NCI-H526 treated with DMSO at 0.1 percent for 48 hours (cell line): ENCODE measurements at regions not wholly inside any gene's neighbourhood (a gene's known extent, or its start where the extent isn't known, plus 50 kb on each side); places are given as distances from the start of the nearest gene placed in this dataset.
A peak's percentile ranks its signal among the peaks of the same experiment; 100 is the strongest.

Source experiments
- DNase-seq: peaks from one replicate; lab custom pipeline; 2025; lab: John Stamatoyannopoulos, UW

GRCh38 chr21:35258521-35258920, 209.4 kb upstream of the RUNX1 start:
- no peak for DNase-seq

GRCh38 chr21:35257413-35257812, 208.3 kb upstream of the RUNX1 start:
- no peak for DNase-seq

GRCh38 chr21:35256468-35256988, 207.4 kb upstream of the RUNX1 start:
- DNase-seq, result no peak

- DNase-seq, result no peak
Measured at GRCh38 chr21:35254765-35255138, 205.7 kb upstream of the RUNX1 start.

- no peak for DNase-seq
Measured at GRCh38 chr21:35254006-35254764, 205.1 kb upstream of the RUNX1 start.

GRCh38 chr21:35252831-35253230, 203.7 kb upstream of the RUNX1 start:
- DNase-seq, result no peak

GRCh38 chr21:35249636-35250035, 200.5 kb upstream of the RUNX1 start:
- DNase-seq, result peak; percentile 49

GRCh38 chr21:35245879-35246278, 196.8 kb upstream of the RUNX1 start:
- no peak for DNase-seq

GRCh38 chr21:35244514-35244913, 195.4 kb upstream of the RUNX1 start:
- DNase-seq, result no peak

GRCh38 chr21:35243171-35243570, 194.1 kb upstream of the RUNX1 start:
- DNase-seq, result no peak

GRCh38 chr21:35239811-35240219, 190.7 kb upstream of the RUNX1 start:
- DNase-seq, result peak; percentile 82

- DNase-seq, result no peak
Measured at GRCh38 chr21:35238119-35238518, 189.0 kb upstream of the RUNX1 start.

- no peak for DNase-seq
Measured at GRCh38 chr21:35237287-35237686, 188.2 kb upstream of the RUNX1 start.

- no peak for DNase-seq
Measured at GRCh38 chr21:35236090-35236489, 187.0 kb upstream of the RUNX1 start.

- no peak for DNase-seq
Measured at GRCh38 chr21:35234725-35235124, 185.6 kb upstream of the RUNX1 start.

- DNase-seq, result no peak
Measured at GRCh38 chr21:35233756-35234155, 184.7 kb upstream of the RUNX1 start.

- no peak for DNase-seq
Measured at GRCh38 chr21:35232545-35233176, 183.6 kb upstream of the RUNX1 start.

GRCh38 chr21:35231090-35231489, 182.0 kb upstream of the RUNX1 start:
- DNase-seq, result no peak

GRCh38 chr21:35229290-35229689, 180.2 kb upstream of the RUNX1 start:
- DNase-seq, result peak; percentile 8

GRCh38 chr21:35227786-35228185, 178.7 kb upstream of the RUNX1 start:
- DNase-seq, result peak; percentile 67

- peak; percentile 89 for DNase-seq
Measured at GRCh38 chr21:35226968-35227744, 178.1 kb upstream of the RUNX1 start.

GRCh38 chr21:35226328-35226727, 177.2 kb upstream of the RUNX1 start:
- no peak for DNase-seq

- no peak for DNase-seq
Measured at GRCh38 chr21:35225573-35225972, 176.5 kb upstream of the RUNX1 start.
